ENCODE measurements at regions not wholly inside any gene's neighbourhood (a gene's known extent, or its start where the extent isn't known, plus 50 kb on each side); places are given as distances from the start of the nearest gene placed in this dataset.

DNA sequence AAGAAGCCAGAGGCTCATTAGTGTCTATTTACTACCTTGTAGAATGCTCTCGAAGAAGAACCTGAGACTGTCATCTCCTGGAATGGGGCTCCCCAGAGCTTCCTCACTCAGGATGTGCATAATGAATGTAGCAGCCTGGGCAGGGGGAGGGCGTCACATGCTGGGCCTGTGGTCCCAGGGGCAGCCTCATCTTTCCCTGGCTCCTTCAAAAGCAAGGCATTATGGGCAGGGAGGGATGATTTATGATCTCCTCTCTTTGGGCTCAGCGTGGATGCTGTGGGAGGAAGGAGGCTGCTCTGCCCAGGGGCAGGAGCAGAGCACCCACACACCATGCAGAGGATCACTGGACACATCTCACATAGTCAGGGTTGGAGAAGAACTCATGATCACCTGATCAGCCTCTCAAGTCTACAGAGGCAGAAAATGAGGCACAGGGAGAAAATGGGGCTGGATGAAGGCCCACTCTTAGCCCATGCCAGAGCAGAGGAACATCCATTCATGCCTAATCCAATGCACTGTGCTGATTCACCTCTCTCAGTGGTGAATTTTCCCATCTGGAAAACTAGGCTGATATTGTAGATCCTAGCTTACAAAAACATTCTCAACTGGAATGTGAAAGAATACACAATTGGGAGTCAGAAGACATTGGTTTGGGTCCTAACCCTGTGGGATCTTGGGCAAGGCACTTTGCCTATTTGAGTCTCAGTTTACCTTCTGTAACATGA is 173.7 kb downstream of the CARTPT start:
- Histone ChIP-seq H3K27me3 (ENCODE audit: control insufficient read depth, extremely low read depth, insufficient read depth, low read length) (no peaks in the 10 kb centered on the region), H3K79me2 (ENCODE audit: control insufficient read depth, insufficient read depth, low read length) (no peaks in the 10 kb centered on the region), H3K4me3 (ENCODE audit: control insufficient read depth in 2 of 3, extremely low read depth in 1 of 3, insufficient read depth in 2 of 3, low read depth in 1 of 3, low read length in 3 of 3) (no peak overlapping the region), H3K4me1 (ENCODE audit: control insufficient read depth, extremely low read depth, insufficient read depth, low read length) (peaks cover 5% of the 10 kb centered on the region), H3K27ac (ENCODE audit: control insufficient read depth, insufficient read depth, low read length) (no peak overlapping the region), H3K9me1 (ENCODE audit: control insufficient read depth, extremely low read depth, insufficient read depth, low read length) (no peaks in the 10 kb centered on the region), H4K20me1 (ENCODE audit: control insufficient read depth, extremely low read depth, insufficient read depth, low read length) (no peaks in the 10 kb centered on the region), H2AFZ (ENCODE audit: control insufficient read depth, low read length) (no peak overlapping the region), H3K4me2 (ENCODE audit: control insufficient read depth, extremely low read depth, insufficient read depth, low read depth, low read length) (no peak overlapping the region), H3K9me3 (ENCODE audit: control insufficient read depth, low read depth, low read length) (no peaks in the 10 kb centered on the region), H3K9ac (ENCODE audit: control insufficient read depth, extremely low read depth, insufficient read depth, low read length) (no peak overlapping the region), H3K36me3 (ENCODE audit: control insufficient read depth in 2 of 2, extremely low read depth in 1 of 2, insufficient read depth in 2 of 2, low read length in 2 of 2) (no peaks in the 10 kb centered on the region)
- no peak for DNase-seq (ENCODE audit: low read depth, low spot score)
- dilution Hi-C loops (cut with MboI; ENCODE audit: extremely low pct_ligation_motif_present, low sequenced_read_pairs) = no loop called here
- no peak for TF ChIP-seq CTCF (optimal IDR thresholded peaks at IDR 0.05 in 1 of 3, IDR thresholded peaks at IDR 0.05 in 1 of 3, conservative IDR thresholded peaks at IDR 0.05 in 1 of 3; ENCODE audit: extremely low read depth in 1 of 3, insufficient read depth in 2 of 3, low read length in 3 of 3)
- TF ChIP-seq EZH2 (IDR thresholded peaks at IDR 0.05; ENCODE audit: low read length) = no peak
- no peak for FAIRE-seq

DNA sequence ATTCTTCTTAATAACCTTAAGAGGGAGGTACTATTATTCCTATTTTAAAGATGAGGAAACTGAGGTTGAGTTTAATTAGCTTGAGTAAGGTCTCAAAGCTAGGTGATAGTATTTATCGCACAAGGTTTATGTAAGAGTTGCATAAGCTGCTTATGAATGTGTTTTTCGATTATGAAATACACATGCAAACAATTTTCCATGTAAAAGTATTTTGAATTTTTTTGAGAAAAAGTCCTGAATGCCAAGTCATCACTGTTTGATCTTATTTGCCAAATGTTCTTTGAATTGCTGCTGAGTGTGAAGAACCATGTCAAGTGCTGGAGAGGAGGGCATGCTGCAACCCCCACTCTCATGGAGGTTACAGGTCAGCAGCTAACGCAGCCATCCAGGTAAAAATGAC is 174.4 kb downstream of the CARTPT start:
- Histone ChIP-seq H4K20me1 (ENCODE audit: control insufficient read depth, extremely low read depth, insufficient read depth, low read length) (no peaks in the 10 kb centered on the region), H3K79me2 (ENCODE audit: control insufficient read depth, insufficient read depth, low read length) (no peaks in the 10 kb centered on the region), H3K4me1 (ENCODE audit: control insufficient read depth, extremely low read depth, insufficient read depth, low read length) (peaks cover 5% of the 10 kb centered on the region), H3K27ac (ENCODE audit: control insufficient read depth, insufficient read depth, low read length) (no peak overlapping the region), H3K9me3 (ENCODE audit: control insufficient read depth, low read depth, low read length) (no peaks in the 10 kb centered on the region), H3K4me2 (ENCODE audit: control insufficient read depth, extremely low read depth, insufficient read depth, low read depth, low read length) (no peak overlapping the region), H3K9ac (ENCODE audit: control insufficient read depth, extremely low read depth, insufficient read depth, low read length) (no peak overlapping the region), H3K4me3 (ENCODE audit: control insufficient read depth in 2 of 3, extremely low read depth in 1 of 3, insufficient read depth in 2 of 3, low read depth in 1 of 3, low read length in 3 of 3) (no peak overlapping the region), H3K9me1 (ENCODE audit: control insufficient read depth, extremely low read depth, insufficient read depth, low read length) (no peaks in the 10 kb centered on the region), H2AFZ (ENCODE audit: control insufficient read depth, low read length) (no peak overlapping the region), H3K27me3 (ENCODE audit: control insufficient read depth, extremely low read depth, insufficient read depth, low read length) (no peaks in the 10 kb centered on the region), H3K36me3 (ENCODE audit: control insufficient read depth in 2 of 2, extremely low read depth in 1 of 2, insufficient read depth in 2 of 2, low read length in 2 of 2) (no peaks in the 10 kb centered on the region)
- TF ChIP-seq CTCF (optimal IDR thresholded peaks at IDR 0.05 in 1 of 3, IDR thresholded peaks at IDR 0.05 in 1 of 3, conservative IDR thresholded peaks at IDR 0.05 in 1 of 3; ENCODE audit: extremely low read depth in 1 of 3, insufficient read depth in 2 of 3, low read length in 3 of 3) (no peak), EZH2 (IDR thresholded peaks at IDR 0.05; ENCODE audit: low read length) (no peak)
- DNase-seq (ENCODE audit: low read depth, low spot score) = no peak
- FAIRE-seq = no peak
- dilution Hi-C loops (cut with MboI; ENCODE audit: extremely low pct_ligation_motif_present, low sequenced_read_pairs) = no loop called here
